Globus pallidus (tissue), 1 donor: ENCODE measurements at regions not wholly inside any gene's neighbourhood (a gene's known extent, or its start where the extent isn't known, plus 50 kb on each side); places are given as distances from the start of the nearest gene placed in this dataset.
A peak's percentile ranks its signal among the peaks of the same experiment; 100 is the strongest.
"Not testable (repeated sequence)": the region's sequence is repeated elsewhere in the genome, so short reads cannot be mapped to it uniquely, and the experiment has no call there.

ENCODE experiments used
- DNase-seq: peaks from one replicate; pipeline ENCODE4 v3.0.0-alpha.2; 2015; ENCODE audit warnings: low spot score

DNA sequence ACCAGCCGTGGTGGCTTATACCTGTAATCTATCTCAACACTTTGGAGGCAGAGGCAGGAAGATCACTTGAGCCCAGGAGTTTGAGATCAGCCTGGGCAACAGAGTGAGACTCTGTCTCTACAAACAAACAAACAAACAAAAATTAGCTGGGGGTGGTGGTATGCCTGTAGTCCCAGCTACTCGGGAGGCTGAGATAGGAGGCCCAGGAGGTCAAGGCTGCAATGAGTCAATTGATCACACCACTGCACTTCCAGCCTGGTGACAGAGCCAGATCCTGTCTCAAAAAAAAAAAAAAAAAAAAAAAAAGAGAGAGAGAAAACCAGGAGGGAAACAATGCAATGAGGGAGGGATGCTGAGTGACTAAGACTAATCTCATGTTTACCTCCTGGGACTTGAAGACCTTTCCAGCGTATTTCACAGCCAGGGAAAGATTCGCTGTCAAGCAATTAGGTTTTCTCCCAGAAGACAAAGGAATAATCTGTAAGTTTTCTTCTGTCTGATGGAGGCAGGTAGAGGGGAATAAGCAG is 51.1 kb upstream of the MIER3 start:
- DNase-seq: no peak

DNA sequence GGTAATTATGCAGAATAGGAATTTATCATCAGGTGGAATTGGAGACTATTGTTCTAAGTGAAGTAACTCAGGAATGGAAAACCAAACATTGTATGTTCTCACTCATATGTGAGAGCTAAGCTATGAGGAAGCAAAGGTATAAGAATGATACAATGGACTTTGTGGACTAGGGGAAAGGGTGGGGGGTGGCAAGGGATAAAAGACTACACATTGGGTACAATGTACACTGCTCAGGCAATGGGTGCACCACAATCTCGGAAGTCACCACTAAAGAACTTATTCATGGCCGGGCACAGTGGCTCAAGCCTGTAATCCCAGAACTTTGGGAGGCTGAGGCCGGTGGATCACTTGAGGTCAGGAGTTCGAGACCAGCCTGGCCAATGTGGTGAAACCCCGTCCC is 51.6 kb upstream of the MIER3 start:
- not testable (repeated sequence) for DNase-seq

DNA sequence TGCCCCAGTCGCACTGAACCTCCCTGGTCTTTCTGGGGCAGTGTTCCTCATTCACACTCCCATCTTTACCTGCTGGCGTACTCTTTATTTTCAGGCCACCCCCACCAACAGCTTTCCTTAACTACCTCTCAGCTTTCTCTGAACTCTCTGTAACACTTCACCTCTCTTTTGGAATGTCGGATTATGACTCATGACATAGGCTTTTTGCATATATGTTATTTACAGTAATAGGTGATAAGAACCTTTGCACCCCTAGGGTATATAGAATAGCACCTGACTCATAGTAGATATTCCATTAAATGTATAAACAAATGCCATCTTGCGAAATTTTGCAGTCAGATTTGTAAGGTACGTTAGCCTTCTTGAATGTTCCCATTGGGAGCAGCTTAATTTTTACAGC is 52.9 kb upstream of the MIER3 start:
- no peak for DNase-seq

DNA sequence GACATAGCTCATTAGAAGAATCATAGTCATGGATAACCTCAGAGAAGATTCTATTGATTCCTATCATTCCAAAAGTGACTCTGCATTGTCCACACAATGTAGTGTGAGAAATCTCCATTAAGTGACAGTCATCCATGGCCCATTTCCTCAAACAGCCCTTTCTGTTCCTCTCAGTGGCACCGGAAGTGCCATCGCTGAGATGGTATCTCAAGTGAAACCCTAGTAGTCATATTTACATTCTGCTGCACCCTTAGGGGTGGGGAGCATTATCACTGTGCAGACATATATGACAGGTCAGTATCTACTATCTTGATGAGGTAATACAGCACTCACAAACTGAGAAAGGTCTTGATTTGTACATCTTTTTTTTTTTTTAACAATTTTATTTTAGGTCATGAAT is 55.4 kb upstream of the MIER3 start:
- no peak for DNase-seq

GRCh38 chr5:57009811-57010210 is 57.9 kb upstream of the MIER3 start:
- DNase-seq: no peak

- no peak for DNase-seq
Measured at GRCh38 chr5:57010786-57011185, 58.9 kb upstream of the MIER3 start.

DNA sequence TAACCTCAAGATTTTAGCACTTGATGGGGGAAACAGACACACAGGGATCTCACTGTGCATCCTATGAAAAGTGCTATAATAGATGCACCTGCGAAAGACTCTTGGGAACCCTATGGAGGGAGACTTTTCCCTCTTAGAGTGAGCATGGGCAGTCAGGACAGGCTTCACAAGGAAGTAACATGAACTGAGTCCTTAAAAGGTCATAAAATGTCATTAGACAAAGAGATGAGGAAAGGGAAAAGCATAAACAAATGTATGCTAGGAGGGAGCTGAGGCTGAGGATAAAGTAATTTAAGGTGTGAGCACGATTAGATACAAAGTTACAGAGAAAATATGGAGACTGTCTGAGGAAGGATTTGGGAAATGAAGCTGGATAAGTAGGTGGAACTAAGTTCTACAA is 60.6 kb upstream of the MIER3 start:
- DNase-seq: no peak

DNA sequence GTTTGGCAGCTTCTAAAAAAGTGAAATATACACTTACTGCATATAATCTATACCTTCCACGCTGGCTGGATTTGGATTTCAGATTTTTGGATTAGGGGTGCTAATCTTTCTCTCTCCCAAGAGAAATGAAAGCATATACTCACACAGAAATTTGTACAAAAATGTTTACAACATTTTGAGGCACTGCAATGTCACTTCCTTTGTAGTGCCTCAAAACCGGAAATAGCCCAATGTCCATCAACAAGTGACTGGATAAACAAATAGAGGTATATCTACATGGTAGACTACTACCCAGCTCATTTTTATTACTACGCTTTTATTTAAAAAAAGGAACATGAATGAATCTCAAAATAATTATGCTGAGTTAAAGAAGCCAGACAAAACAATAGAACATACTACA is 74.0 kb upstream of the MIER3 start:
- no peak for DNase-seq

- no peak for DNase-seq
Measured at GRCh38 chr5:57028161-57028560, 76.2 kb upstream of the MIER3 start.

DNA sequence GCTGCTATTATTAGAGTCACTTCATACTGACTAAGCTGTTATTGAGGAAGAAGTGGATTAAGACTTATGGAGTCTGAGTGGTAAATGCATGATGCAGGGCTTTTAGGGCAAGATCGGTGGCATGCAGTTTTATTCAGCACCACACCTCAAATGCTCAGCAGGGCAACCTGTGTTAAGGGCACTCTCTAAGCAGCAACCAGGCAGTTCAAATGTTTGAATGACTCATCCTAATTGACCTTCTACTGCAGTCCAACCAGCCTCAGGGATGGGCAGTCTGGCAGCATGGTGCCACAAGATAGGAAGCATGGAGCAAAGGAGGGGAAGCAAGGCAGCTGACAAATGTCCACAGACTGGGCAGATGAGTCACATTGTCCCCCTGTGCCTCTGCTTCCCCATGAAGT is 80.2 kb upstream of the MIER3 start:
- no peak for DNase-seq

DNA sequence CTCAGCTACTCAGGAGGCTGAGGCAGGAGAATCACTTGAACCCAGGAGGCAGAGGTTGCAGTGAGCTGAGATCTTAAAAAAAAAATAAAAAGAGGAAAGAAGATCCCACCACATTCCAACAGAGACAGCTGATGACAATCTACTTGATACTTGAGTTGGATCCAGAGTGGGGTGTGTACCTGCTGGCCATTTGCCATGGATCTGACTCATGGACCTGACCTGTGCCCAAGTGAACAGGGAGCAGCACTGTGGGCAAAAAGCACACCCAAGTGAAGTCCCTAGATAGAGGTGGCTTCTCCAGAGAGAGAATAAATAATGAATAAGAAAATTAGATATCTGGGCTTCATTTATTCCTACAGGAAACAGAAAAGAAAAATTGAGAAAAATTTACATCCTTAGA is 81.2 kb upstream of the MIER3 start:
- DNase-seq: no peak

DNA sequence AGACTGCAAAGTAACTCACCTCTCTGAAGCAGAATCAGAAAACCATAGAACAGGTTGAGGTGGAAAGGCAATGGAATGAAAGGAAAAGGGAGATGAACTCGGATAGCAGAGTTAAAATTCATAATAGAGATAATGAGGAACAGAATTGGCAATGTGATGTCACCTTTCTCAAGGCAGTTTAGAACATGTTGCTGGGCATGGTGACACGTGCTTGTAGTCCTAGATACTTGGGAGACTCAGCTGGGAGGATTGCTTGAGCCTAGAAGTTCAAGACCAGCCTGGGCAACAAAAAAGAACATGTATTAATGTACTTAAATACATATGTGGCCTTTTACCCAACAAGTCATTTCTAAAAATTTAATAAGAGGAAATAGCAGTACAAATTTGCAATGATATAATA is 81.6 kb upstream of the MIER3 start:
- DNase-seq: no peak

GRCh38 chr5:57034201-57034916 is 82.4 kb upstream of the MIER3 start:
- DNase-seq: no peak

DNA sequence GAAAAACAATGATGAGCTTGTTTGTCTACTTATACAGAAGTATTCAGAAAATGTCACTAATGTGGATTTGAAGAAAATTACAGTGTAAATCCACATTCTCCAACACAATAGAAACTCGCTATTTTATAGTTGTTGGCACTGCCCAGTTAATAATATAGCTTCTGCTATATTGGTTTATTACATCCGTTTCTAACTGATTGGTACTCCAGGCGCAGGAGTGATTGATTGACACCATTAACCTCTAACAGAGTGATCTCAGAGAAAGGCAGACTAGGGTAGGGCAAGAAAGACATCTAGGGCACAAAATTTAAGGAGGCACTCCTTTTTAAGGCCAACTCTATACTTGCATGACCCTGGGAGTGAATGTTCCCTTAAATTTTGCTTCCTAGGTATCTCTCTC is 84.0 kb upstream of the MIER3 start:
- no peak for DNase-seq

GRCh38 chr5:57036761-57037160 is 84.8 kb upstream of the MIER3 start:
- no peak for DNase-seq

- peak; percentile 45 for DNase-seq
Measured at GRCh38 chr5:57037355-57037754, 85.4 kb upstream of the MIER3 start.

DNA sequence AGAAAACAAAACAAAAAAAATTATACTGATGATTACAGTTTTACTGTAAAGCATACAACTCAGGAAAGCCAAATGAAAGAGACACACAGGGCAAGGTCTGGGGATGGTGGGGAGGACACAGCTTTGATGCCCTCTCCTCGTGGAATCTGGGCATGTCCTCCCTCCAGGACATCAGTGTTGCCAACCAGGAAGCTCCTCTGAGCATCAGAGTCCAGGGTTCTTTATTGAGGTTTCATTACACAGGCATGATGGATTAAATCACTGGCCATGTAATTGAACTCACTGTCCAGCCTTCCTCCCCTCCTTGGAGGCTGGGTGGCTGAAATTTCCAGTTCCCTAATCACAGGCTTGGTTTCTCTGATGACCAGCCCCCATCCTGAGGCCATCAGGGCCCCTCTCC is 89.6 kb upstream of the MIER3 start:
- no peak for DNase-seq

DNA sequence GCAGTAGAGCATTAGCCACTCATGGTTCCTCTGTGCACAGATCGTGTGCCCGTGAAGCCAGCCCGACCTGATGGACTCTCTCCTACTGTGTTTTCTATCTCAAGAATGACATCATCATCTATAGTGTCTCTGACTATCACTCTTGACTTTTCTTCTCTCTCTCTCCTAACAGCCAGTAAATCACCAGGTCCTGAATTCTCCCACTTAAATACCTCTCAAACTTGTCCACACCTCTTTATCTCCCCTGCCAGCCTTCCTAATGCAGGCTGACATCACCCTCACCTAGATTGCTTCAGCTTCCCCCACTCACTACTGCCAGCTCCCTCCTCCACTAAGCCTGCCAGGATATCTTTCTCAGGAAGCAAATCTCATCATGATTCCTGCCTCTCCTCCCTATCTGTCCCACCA is 90.6 kb upstream of the MIER3 start:
- no peak for DNase-seq

DNA sequence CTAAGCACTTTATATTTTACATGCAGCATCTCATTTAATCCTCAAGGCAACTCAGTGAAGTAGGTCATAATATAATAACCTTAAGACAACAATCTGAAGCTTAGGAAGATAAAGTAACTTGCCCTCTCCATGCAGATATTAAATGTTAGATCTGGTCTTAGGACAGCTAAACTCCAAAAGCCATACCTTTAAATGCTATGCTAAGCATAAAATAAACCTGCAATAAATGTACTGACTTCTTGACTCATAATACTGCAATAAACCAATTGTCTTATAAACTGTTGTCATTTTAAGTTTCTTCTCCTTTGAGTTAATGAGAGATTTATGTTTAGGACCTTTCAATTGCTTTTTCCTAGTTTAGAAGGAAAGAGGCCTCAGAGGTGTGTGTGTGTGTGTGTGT is 102.2 kb upstream of the MIER3 start:
- DNase-seq: no peak

DNA sequence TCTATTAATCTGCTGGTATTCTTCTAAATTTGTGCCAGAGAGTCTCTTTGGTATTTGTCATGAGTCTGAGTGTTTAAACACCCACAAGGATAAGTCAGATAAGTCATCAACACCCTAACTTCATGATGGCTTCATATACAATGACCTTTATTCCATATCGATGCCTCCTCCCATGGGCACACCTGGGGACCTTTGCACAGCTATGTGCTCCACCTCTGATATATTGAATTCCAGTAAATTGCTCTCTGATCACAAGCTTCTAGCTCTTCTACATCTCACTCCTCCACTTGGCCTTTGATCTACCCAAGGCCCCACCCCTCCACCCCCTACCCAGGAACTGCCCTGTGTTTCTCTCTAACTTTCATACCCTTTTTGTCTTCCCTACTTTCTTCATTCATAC is 102.7 kb upstream of the MIER3 start:
- no peak for DNase-seq

GRCh38 chr5:57055731-57056130 is 103.8 kb upstream of the MIER3 start:
- DNase-seq: no peak

DNA sequence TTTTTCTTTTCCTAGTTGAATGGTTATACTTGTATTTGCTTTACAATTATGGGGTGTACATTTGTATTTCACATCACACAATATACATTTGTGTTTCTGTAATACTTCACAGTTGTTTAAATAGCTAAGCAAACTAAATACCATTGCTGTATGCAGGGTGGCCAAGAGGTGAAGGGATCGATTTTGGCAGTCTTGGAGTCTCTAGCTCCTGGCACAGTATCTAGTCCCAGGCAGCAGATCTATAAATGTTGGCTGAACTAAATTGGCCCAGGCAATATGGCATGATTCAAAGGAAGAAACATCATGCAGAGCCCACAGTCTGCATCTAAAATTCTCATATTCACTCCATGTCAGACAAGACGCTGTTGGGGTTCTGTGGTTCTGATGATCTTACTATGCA is 110.1 kb upstream of the GPBP1 start:
- DNase-seq: no peak

- no peak for DNase-seq
Measured at GRCh38 chr5:57066924-57067596, 106.8 kb upstream of the GPBP1 start.

GRCh38 chr5:57067597-57067924 is 106.3 kb upstream of the GPBP1 start:
- DNase-seq: no peak
